GM21576 (cell line): ENCODE measurements at regions not wholly inside any gene's neighbourhood (a gene's known extent, or its start where the extent isn't known, plus 50 kb on each side); places are given as distances from the start of the nearest gene placed in this dataset.

Experiments
- ATAC-seq: cut with Tn5 transposase; IDR thresholded peaks from one replicate; pipeline ENCODE4 v1.9.1; 2021; ENCODE audit warnings: mild to moderate bottlenecking, moderate library complexity; ENCODE audit not compliant: unreplicated experiment

- ATAC-seq, result no peak
Measured at GRCh38 chr15:77739591-77740378, 107.1 kb upstream of the LINGO1 start.

- ATAC-seq, result no peak
Measured at GRCh38 chr15:77738441-77739302, 106.0 kb upstream of the LINGO1 start.

- no peak for ATAC-seq
Measured at GRCh38 chr15:77738038-77738370, 105.3 kb upstream of the LINGO1 start.

GRCh38 chr15:77737238-77738037, 104.7 kb upstream of the LINGO1 start:
- no peak for ATAC-seq

GRCh38 chr15:77734306-77734705, 101.6 kb upstream of the LINGO1 start:
- no peak for ATAC-seq

- ATAC-seq, result no peak
Measured at GRCh38 chr15:77733579-77734300, 101.0 kb upstream of the LINGO1 start.

GRCh38 chr15:77732514-77733335, 100.0 kb upstream of the LINGO1 start:
- no peak for ATAC-seq

- ATAC-seq, result no peak
Measured at GRCh38 chr15:77731945-77732344, 99.2 kb upstream of the LINGO1 start.

- no peak for ATAC-seq
Measured at GRCh38 chr15:77731067-77731466, 98.4 kb upstream of the LINGO1 start.

GRCh38 chr15:77727635-77728304, 95.1 kb upstream of the LINGO1 start:
- ATAC-seq, result no peak

GRCh38 chr15:77724715-77725114, 92.0 kb upstream of the LINGO1 start:
- ATAC-seq, result no peak

- no peak for ATAC-seq
Measured at GRCh38 chr15:77723756-77724155, 91.0 kb upstream of the LINGO1 start.

- ATAC-seq, result no peak
Measured at GRCh38 chr15:77722759-77723460, 90.2 kb upstream of the LINGO1 start.

GRCh38 chr15:77721963-77722362, 89.3 kb upstream of the LINGO1 start:
- no peak for ATAC-seq

- ATAC-seq, result no peak
Measured at GRCh38 chr15:77720655-77721054, 87.9 kb upstream of the LINGO1 start.

- ATAC-seq, result no peak
Measured at GRCh38 chr15:77720173-77720572, 87.5 kb upstream of the LINGO1 start.

- no peak for ATAC-seq
Measured at GRCh38 chr15:77719450-77719849, 86.7 kb upstream of the LINGO1 start.

GRCh38 chr15:77717333-77717990, 84.8 kb upstream of the LINGO1 start:
- ATAC-seq, result no peak
